Keratinocyte (primary cell): ENCODE measurements at regions not wholly inside any gene's neighbourhood (a gene's known extent, or its start where the extent isn't known, plus 50 kb on each side); places are given as distances from the start of the nearest gene placed in this dataset.

ENCODE experiments used
- DNase-seq: peaks from one replicate; pipeline ENCODE4 v3.0.0-alpha.2; 2011; ENCODE audit warnings: low read depth, missing footprints, low spot score
- FAIRE-seq: peaks from 2 replicates; lab custom pipeline; 2011; peaks lifted over from hg19 to GRCh38; lab: Jason Lieb, UNC
- H2AFZ ChIP-seq: 2 replicates; pipeline ENCODE4 v1.6.0; 2012; ENCODE audit warnings: low read length, control low read depth, inconsistent platforms; ENCODE audit not compliant: control insufficient read depth
- H3K27ac ChIP-seq: 2 replicates; pipeline ENCODE4 v1.5.1; 2011; ENCODE audit warnings: low read length; ENCODE audit not compliant: control insufficient read depth, insufficient read depth
- H3K27me3 ChIP-seq: 3 replicates; pipeline ENCODE4 v1.6.0; 2011; ENCODE audit warnings: low read length; ENCODE audit not compliant: control insufficient read depth, insufficient read depth; ENCODE audit errors: extremely low read depth
- H3K36me3 ChIP-seq, 2 experiments: 2 replicates in 1 of 2; 3 replicates in 1 of 2; pipeline ENCODE4 v1.5.1; 2011; ENCODE audit warnings: low read length in 2 of 2, mild to moderate bottlenecking in 1 of 2; ENCODE audit not compliant: control insufficient read depth in 2 of 2, insufficient read depth in 2 of 2; ENCODE audit errors: extremely low read depth in 1 of 2
- H3K4me1 ChIP-seq: 3 replicates; pipeline ENCODE4 v1.5.1; 2011; ENCODE audit warnings: low read length; ENCODE audit not compliant: control insufficient read depth, insufficient read depth; ENCODE audit errors: extremely low read depth
- H3K4me2 ChIP-seq: 3 replicates; pipeline ENCODE4 v1.6.0; 2011; ENCODE audit warnings: low read depth, low read length; ENCODE audit not compliant: control insufficient read depth, insufficient read depth; ENCODE audit errors: extremely low read depth
- H3K4me3 ChIP-seq, 3 experiments: fragments of 200-600 bp in 1 of 3; sonication (generic) in 1 of 3; 2 replicates in 2 of 3; 3 replicates in 1 of 3; pipeline ENCODE4 v1.5.1; 2011 to 2016; ENCODE audit warnings: low read length in 3 of 3, mild to moderate bottlenecking in 3 of 3, control low read depth in 2 of 3, inconsistent platforms in 1 of 3, low read depth in 1 of 3, mixed read lengths in 1 of 3, mixed run types in 1 of 3, moderate library complexity in 1 of 3; ENCODE audit not compliant: control insufficient read depth in 2 of 3, insufficient read depth in 2 of 3; ENCODE audit errors: extremely low read depth in 1 of 3
- H3K79me2 ChIP-seq: 2 replicates; pipeline ENCODE4 v1.6.0; 2012; ENCODE audit warnings: low read length; ENCODE audit not compliant: control insufficient read depth, insufficient read depth
- H3K9ac ChIP-seq: 3 replicates; pipeline ENCODE4 v1.6.0; 2011; ENCODE audit warnings: low read length; ENCODE audit not compliant: control insufficient read depth, insufficient read depth; ENCODE audit errors: extremely low read depth
- H3K9me1 ChIP-seq: 3 replicates; pipeline ENCODE4 v1.6.0; 2011; ENCODE audit warnings: low read length; ENCODE audit not compliant: control insufficient read depth, insufficient read depth; ENCODE audit errors: extremely low read depth
- H3K9me3 ChIP-seq: 2 replicates; pipeline ENCODE4 v1.5.1; 2012; ENCODE audit warnings: low read depth, low read length; ENCODE audit not compliant: control insufficient read depth
- H4K20me1 ChIP-seq: 3 replicates; pipeline ENCODE4 v1.6.0; 2011; ENCODE audit warnings: low read length; ENCODE audit not compliant: control insufficient read depth, insufficient read depth; ENCODE audit errors: extremely low read depth
- EZH2 ChIP-seq: IDR thresholded peaks from one replicate; pipeline ENCODE4 v1.6.1; 2012; ENCODE audit warnings: inconsistent platforms, mild to moderate bottlenecking, low read length, moderate library complexity
- dilution Hi-C: fragments of 300-500 bp; cut with MboI; formaldehyde crosslinking; loops from one replicate; pipeline ENCODE4 v1.7.0; 2020; ENCODE audit warnings: low sequenced_read_pairs; ENCODE audit not compliant: extremely low pct_ligation_motif_present
- TF ChIP-seq, protein P1 (sequence below), 3 experiments: IDR thresholded peaks in 1 of 3; conservative IDR thresholded peaks in 1 of 3; optimal IDR thresholded peaks in 1 of 3; 2 replicates in 2 of 3; 3 replicates in 1 of 3; pipeline versions ENCODE3 to v1.5.1; 2011; ENCODE audit warnings: low read length in 3 of 3, mild to moderate bottlenecking in 3 of 3, moderate library complexity in 2 of 3, control low read depth in 1 of 3, inconsistent platforms in 1 of 3; ENCODE audit not compliant: insufficient read depth in 2 of 3; ENCODE audit errors: extremely low read depth in 1 of 3

DNA sequence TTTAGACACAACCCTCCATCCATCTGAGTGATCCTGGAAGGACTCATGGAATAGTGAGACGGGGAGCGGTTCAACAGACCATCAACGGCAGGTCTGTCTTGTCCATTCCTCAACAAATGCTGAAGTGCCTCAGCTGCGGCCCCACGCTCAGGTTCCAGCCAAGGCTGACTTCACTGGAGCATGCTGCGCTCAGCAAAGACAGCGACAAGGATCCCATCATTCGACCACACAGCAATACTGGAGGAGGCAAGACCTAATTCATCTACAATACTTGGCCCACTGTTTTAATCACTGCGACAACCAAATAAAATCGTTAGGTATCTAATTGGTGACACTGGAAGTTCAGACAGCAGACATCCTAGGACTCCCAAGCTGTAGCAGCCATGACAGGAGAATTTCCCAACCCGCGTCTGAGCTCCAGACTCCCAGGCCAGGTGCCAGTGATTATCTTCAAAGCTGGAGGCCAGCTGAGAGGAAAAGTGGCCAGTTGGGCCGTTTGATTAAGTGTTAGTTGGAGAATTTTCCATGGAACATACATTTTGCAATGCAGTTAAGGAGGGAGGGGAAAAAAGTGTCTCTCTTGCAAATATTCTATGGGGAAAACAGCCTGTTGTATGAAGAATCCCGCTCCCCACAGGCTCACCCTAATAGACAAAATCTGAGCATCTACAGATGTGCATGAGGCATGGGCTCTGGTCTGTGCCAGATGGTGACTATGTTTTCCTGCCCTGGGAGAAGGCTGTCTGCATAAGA lies 92.5 kb upstream of the SLC35G4 start:
- no peak overlapping the region for H3K4me3 ChIP-seq
- DNase-seq (no peak), FAIRE-seq (no peak)
- no peaks in the 10 kb centered on the region for H3K36me3 ChIP-seq
- H3K79me2 ChIP-seq, result no peaks in the 10 kb centered on the region
- no peak overlapping the region for H3K27ac ChIP-seq
- TF ChIP-seq, protein P1, sequence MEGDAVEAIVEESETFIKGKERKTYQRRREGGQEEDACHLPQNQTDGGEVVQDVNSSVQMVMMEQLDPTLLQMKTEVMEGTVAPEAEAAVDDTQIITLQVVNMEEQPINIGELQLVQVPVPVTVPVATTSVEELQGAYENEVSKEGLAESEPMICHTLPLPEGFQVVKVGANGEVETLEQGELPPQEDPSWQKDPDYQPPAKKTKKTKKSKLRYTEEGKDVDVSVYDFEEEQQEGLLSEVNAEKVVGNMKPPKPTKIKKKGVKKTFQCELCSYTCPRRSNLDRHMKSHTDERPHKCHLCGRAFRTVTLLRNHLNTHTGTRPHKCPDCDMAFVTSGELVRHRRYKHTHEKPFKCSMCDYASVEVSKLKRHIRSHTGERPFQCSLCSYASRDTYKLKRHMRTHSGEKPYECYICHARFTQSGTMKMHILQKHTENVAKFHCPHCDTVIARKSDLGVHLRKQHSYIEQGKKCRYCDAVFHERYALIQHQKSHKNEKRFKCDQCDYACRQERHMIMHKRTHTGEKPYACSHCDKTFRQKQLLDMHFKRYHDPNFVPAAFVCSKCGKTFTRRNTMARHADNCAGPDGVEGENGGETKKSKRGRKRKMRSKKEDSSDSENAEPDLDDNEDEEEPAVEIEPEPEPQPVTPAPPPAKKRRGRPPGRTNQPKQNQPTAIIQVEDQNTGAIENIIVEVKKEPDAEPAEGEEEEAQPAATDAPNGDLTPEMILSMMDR (optimal IDR thresholded peaks at IDR 0.05 in 1 of 3, IDR thresholded peaks at IDR 0.05 in 1 of 3, conservative IDR thresholded peaks at IDR 0.05 in 1 of 3; ENCODE audit: extremely low read depth in 1 of 3, insufficient read depth in 2 of 3, low read length in 3 of 3), result no peak
- TF ChIP-seq EZH2, result no peak
- no peaks in the 10 kb centered on the region for H3K4me1 ChIP-seq
- no peak overlapping the region for H2AFZ ChIP-seq
- no peaks in the 10 kb centered on the region for H3K9me1 ChIP-seq
- H3K4me2 ChIP-seq, result no peak overlapping the region
- dilution Hi-C loops, result no loop called here
- no peak overlapping the region for H3K9ac ChIP-seq
- peaks cover 3% of the 10 kb centered on the region for H3K27me3 ChIP-seq
- no peaks in the 10 kb centered on the region for H4K20me1 ChIP-seq
- no peaks in the 10 kb centered on the region for H3K9me3 ChIP-seq

DNA sequence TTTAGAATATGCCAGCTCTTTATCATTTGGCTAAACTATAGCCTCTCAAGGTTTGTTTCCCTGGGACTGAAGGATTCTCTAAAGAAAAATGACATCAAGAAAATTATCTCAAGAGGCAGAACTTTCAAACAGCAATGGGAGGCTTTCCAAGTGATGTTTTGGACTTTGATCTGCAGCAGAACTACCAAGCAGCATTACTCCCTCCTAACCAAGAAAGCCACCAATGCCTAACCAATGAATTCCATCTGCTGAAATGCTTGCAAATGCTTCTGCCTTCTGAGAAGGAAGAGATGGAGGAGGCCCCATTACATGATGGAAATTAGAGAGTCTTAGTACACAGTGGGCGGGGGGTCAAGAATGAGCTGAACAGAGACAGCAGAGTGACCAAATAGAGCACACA lies 95.1 kb upstream of the SLC35G4 start:
- H3K27ac ChIP-seq, result no peak overlapping the region
- no peaks in the 10 kb centered on the region for H3K36me3 ChIP-seq
- H3K4me1 ChIP-seq, result no peaks in the 10 kb centered on the region
- no peak overlapping the region for H3K9ac ChIP-seq
- H3K9me1 ChIP-seq, result no peaks in the 10 kb centered on the region
- no peak for FAIRE-seq
- no peak overlapping the region for H3K4me3 ChIP-seq
- dilution Hi-C loops, result no loop called here
- no peak overlapping the region for H3K4me2 ChIP-seq
- H4K20me1 ChIP-seq, result no peaks in the 10 kb centered on the region
- TF ChIP-seq EZH2, result no peak
- TF ChIP-seq, protein P1 (optimal IDR thresholded peaks at IDR 0.05 in 1 of 3, IDR thresholded peaks at IDR 0.05 in 1 of 3, conservative IDR thresholded peaks at IDR 0.05 in 1 of 3; ENCODE audit: extremely low read depth in 1 of 3, insufficient read depth in 2 of 3, low read length in 3 of 3), result no peak
- peaks cover 3% of the 10 kb centered on the region for H3K27me3 ChIP-seq
- H2AFZ ChIP-seq, result no peak overlapping the region
- DNase-seq, result no peak
- no peaks in the 10 kb centered on the region for H3K9me3 ChIP-seq
- no peaks in the 10 kb centered on the region for H3K79me2 ChIP-seq
